GM12892 (cell line): ENCODE measurements at regions not wholly inside any gene's neighbourhood (a gene's known extent, or its start where the extent isn't known, plus 50 kb on each side); places are given as distances from the start of the nearest gene placed in this dataset.

Source experiments
- POLR2A ChIP-seq: IDR thresholded peaks from 2 replicates; pipeline ENCODE4 v1.6.1; 2011; ENCODE audit warnings: low read depth, low read length, control low read depth
- POLR2AphosphoS5 ChIP-seq: IDR thresholded peaks from 2 replicates; pipeline ENCODE4 v1.6.1; 2011; ENCODE audit warnings: low read depth, low read length, control low read depth

DNA sequence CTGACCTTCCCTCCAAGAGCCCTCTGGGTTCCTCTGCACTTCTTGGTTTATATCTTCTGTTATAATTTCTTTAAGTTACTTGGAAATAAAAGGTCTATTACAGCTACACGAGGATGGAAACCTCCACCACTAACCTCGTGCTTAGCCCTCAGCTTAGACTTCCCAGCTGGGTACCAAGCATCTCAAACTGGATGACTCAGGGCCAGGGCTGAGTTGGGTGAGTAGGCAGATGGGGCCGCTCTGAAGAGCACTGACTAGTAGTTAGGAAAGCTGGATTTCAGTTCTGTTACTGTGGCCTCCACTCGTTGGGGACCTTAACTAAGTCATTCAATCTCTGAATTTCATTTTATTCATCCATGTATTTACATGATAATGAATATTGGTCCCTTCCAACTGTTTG lies 1036.6 kb downstream of the IGSF11 start:
- no peak for TF ChIP-seq POLR2AphosphoS5
- no peak for TF ChIP-seq POLR2A
